ENCODE measurements at regions not wholly inside any gene's neighbourhood (a gene's known extent, or its start where the extent isn't known, plus 50 kb on each side); places are given as distances from the start of the nearest gene placed in this dataset.
"Not testable (repeated sequence)": the region's sequence is repeated elsewhere in the genome, so short reads cannot be mapped to it uniquely, and the experiment has no call there.

DNA sequence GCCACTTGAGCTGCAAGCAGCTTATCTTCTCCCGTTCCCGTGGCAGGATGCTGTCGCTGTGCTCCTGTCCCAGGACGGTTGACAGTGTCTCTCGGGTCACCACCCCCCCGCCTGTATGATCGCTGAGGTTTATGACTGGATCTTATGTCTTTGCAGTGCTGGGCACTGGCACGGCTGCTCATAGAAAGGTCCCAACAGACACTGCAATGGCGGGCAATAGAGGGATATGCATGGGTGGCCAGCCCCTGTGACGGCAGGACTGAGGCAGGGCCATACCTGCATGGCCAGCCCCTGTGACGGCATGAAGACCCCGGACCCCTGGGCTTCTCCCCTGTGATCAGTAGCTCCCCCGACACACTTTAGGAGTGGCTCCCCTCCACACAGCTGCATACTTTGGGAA lies 307.2 kb downstream of the TEX29 start:
- Histone ChIP-seq H3K4me1 (ENCODE audit: control insufficient read depth in 1 of 2, extremely low read depth in 1 of 2, insufficient read depth in 2 of 2, low read length in 2 of 2) (no peaks in the 10 kb centered on the region), H3K4me3 (ENCODE audit: control insufficient read depth in 1 of 2, extremely low read depth in 1 of 2, low read length in 1 of 2) (no peak overlapping the region), H3K9me3 (no peaks in the 10 kb centered on the region), H3K27me3 (replicated peaks in 1 of 2; ENCODE audit: control insufficient read depth in 2 of 2, extremely low read depth in 1 of 2, insufficient read depth in 2 of 2, low read length in 1 of 2) (no peaks in the 10 kb centered on the region), H3K27ac (ENCODE audit: low read length) (no peak overlapping the region), H3K36me3 (ENCODE audit: control insufficient read depth in 2 of 2, extremely low read depth in 1 of 2, insufficient read depth in 1 of 2, low read length in 1 of 2) (no peaks in the 10 kb centered on the region)
- no peak overlapping the region for H3K4me3 Mint-ChIP-seq
- ATAC-seq (replicated peaks in 1 of 4), result no peak
- H3K9me3 Mint-ChIP-seq, result no peaks in the 10 kb centered on the region
- WGBS (ENCODE audit: insufficient coverage), result 90% methylated on average over 7 of the region's 13 CpGs
- H3K4me1 Mint-ChIP-seq, result no peaks in the 10 kb centered on the region
- DNase-seq, result no peak
- H3K27ac Mint-ChIP-seq, result no peak overlapping the region
- H3K27me3 Mint-ChIP-seq, result peaks cover 0 to 2% of the 10 kb centered on the region in 2 donors
- ChIA-PET POLR2A (no interaction called here), CTCF (no interaction called here)
- no peaks in the 10 kb centered on the region for H3K36me3 Mint-ChIP-seq

DNA sequence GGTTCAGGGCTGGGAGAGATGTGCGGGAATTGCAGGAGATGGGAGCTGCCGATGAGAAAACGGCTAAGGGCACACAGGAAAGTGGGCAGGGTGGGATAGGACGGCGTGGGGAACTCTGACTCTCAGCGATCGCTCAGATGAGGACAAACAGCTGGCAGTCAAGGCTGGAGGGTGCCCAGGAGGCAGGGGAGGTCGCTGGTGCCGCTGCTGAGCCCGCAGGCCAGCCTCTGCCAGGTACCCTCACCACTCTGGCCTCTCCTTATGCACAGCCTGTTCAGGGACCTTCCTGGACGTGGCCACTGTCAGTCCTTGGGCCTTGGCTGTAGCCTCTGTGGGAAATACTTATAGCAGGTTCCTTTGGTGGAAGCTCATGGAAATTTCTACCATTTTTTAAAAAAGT lies 308.6 kb downstream of the TEX29 start:
- Mint-ChIP-seq H3K27ac (no peak overlapping the region), H3K9me3 (no peaks in the 10 kb centered on the region), H3K4me1 (no peaks in the 10 kb centered on the region), H3K27me3 (peaks cover 0 to 2% of the 10 kb centered on the region in 2 donors), H3K36me3 (no peaks in the 10 kb centered on the region), H3K4me3 (no peak overlapping the region)
- no peak overlapping the region for H3K27ac ChIP-seq (ENCODE audit: low read length)
- H3K27me3 ChIP-seq (replicated peaks in 1 of 2; ENCODE audit: control insufficient read depth in 2 of 2, extremely low read depth in 1 of 2, insufficient read depth in 2 of 2, low read length in 1 of 2), result no peaks in the 10 kb centered on the region
- no peaks in the 10 kb centered on the region for H3K9me3 ChIP-seq
- 71% methylated on average over 5 of the region's 11 CpGs for WGBS (ENCODE audit: insufficient coverage)
- H3K4me3 ChIP-seq (ENCODE audit: control insufficient read depth in 1 of 2, extremely low read depth in 1 of 2, low read length in 1 of 2), result no peak overlapping the region
- H3K36me3 ChIP-seq (ENCODE audit: control insufficient read depth in 2 of 2, extremely low read depth in 1 of 2, insufficient read depth in 1 of 2, low read length in 1 of 2), result no peaks in the 10 kb centered on the region
- ATAC-seq (replicated peaks in 1 of 4), result no peak
- POLR2A ChIA-PET, result no interaction called here
- CTCF ChIA-PET, result no interaction called here
- no peak for DNase-seq
- no peaks in the 10 kb centered on the region for H3K4me1 ChIP-seq (ENCODE audit: control insufficient read depth in 1 of 2, extremely low read depth in 1 of 2, insufficient read depth in 2 of 2, low read length in 2 of 2)

DNA sequence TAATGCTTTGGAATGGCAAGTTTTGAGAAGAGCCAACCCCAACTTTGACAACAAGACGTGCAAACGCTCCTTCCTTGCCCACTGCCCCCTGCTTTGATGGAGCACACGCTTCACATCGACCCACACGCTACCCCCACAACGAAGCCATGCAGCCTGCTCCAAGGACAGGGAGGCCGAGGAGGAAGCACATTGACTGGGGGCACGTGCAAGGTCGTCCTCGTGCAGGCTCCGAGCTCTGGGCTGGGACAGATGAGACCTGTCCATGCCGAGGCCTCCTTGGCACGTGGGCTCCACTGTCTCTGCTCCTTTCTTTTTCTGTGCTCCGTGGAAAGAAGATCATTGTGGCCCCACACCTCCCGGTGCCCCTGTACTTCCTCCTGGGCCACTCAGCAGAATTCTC lies 309.0 kb downstream of the TEX29 start:
- H3K4me3 Mint-ChIP-seq, result no peak overlapping the region
- CTCF ChIA-PET, result no interaction called here
- Histone ChIP-seq H3K36me3 (ENCODE audit: control insufficient read depth in 2 of 2, extremely low read depth in 1 of 2, insufficient read depth in 1 of 2, low read length in 1 of 2) (no peaks in the 10 kb centered on the region), H3K27me3 (replicated peaks in 1 of 2; ENCODE audit: control insufficient read depth in 2 of 2, extremely low read depth in 1 of 2, insufficient read depth in 2 of 2, low read length in 1 of 2) (no peaks in the 10 kb centered on the region), H3K4me1 (ENCODE audit: control insufficient read depth in 1 of 2, extremely low read depth in 1 of 2, insufficient read depth in 2 of 2, low read length in 2 of 2) (no peaks in the 10 kb centered on the region), H3K9me3 (no peaks in the 10 kb centered on the region), H3K4me3 (ENCODE audit: control insufficient read depth in 1 of 2, extremely low read depth in 1 of 2, low read length in 1 of 2) (no peak overlapping the region), H3K27ac (ENCODE audit: low read length) (no peak overlapping the region)
- ATAC-seq (replicated peaks in 1 of 4) (no peak), DNase-seq (no peak)
- no peaks in the 10 kb centered on the region for H3K4me1 Mint-ChIP-seq
- POLR2A ChIA-PET, result no interaction called here
- H3K27me3 Mint-ChIP-seq, result peaks cover 0 to 2% of the 10 kb centered on the region in 2 donors
- no peaks in the 10 kb centered on the region for H3K36me3 Mint-ChIP-seq
- WGBS (ENCODE audit: insufficient coverage), result 80% methylated on average over 13 of the region's 15 CpGs
- no peak overlapping the region for H3K27ac Mint-ChIP-seq
- H3K9me3 Mint-ChIP-seq, result no peaks in the 10 kb centered on the region

DNA sequence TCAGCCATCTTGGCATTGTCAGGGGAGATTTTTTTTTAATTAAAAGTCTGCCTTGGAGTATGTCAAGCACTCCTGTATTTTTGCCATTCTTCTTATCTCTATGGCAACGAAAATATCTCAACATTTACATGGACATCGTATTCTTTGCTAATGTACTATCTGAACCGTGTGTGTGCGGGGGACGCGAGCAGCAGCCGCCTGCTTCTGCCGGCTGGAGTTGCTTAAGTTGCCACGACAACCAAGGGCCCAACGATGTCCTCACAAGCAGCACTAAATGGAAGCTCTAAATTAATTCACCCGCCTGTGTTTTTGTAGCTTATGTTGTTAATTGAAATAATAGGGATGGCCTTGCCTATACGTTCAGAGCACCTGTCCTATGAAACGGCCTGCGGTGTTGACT lies 309.5 kb downstream of the TEX29 start:
- ATAC-seq (replicated peaks in 1 of 4) (no peak), DNase-seq (no peak)
- Histone ChIP-seq H3K4me1 (ENCODE audit: control insufficient read depth in 1 of 2, extremely low read depth in 1 of 2, insufficient read depth in 2 of 2, low read length in 2 of 2) (no peaks in the 10 kb centered on the region), H3K36me3 (ENCODE audit: control insufficient read depth in 2 of 2, extremely low read depth in 1 of 2, insufficient read depth in 1 of 2, low read length in 1 of 2) (no peaks in the 10 kb centered on the region), H3K27ac (ENCODE audit: low read length) (no peak overlapping the region), H3K27me3 (replicated peaks in 1 of 2; ENCODE audit: control insufficient read depth in 2 of 2, extremely low read depth in 1 of 2, insufficient read depth in 2 of 2, low read length in 1 of 2) (no peaks in the 10 kb centered on the region), H3K4me3 (ENCODE audit: control insufficient read depth in 1 of 2, extremely low read depth in 1 of 2, low read length in 1 of 2) (no peak overlapping the region), H3K9me3 (no peaks in the 10 kb centered on the region)
- CTCF ChIA-PET, result no interaction called here
- POLR2A ChIA-PET, result no interaction called here
- no peaks in the 10 kb centered on the region for H3K36me3 Mint-ChIP-seq
- no peak overlapping the region for H3K4me3 Mint-ChIP-seq
- peaks cover 0 to 2% of the 10 kb centered on the region in 2 donors for H3K27me3 Mint-ChIP-seq
- H3K27ac Mint-ChIP-seq, result no peak overlapping the region
- 89% methylated on average over 14 of the region's 14 CpGs for WGBS (ENCODE audit: insufficient coverage)
- no peaks in the 10 kb centered on the region for H3K4me1 Mint-ChIP-seq
- no peaks in the 10 kb centered on the region for H3K9me3 Mint-ChIP-seq

DNA sequence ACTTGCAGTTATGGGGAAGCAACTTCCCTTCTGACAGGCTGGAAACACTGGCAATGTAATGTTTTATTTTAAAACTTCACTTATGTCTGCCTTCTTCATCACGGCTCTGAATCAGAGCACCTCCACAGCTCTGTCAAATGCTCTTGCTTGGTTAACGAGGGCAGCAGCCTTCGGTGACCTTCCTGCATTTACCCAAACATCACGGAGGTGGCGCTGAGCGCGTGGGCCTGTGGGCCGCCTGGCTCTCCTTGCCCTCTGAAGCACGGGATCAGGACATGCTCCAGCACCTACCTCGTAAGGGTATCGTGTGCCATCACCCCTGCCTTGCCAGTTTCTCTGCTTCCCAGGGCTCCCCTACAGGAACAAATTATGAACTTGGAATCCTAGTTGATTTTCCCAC lies 310.0 kb downstream of the TEX29 start:
- POLR2A ChIA-PET, result no interaction called here
- no peak for DNase-seq
- Histone ChIP-seq H3K27me3 (replicated peaks in 1 of 2; ENCODE audit: control insufficient read depth in 2 of 2, extremely low read depth in 1 of 2, insufficient read depth in 2 of 2, low read length in 1 of 2) (no peaks in the 10 kb centered on the region), H3K4me1 (ENCODE audit: control insufficient read depth in 1 of 2, extremely low read depth in 1 of 2, insufficient read depth in 2 of 2, low read length in 2 of 2) (no peaks in the 10 kb centered on the region), H3K36me3 (ENCODE audit: control insufficient read depth in 2 of 2, extremely low read depth in 1 of 2, insufficient read depth in 1 of 2, low read length in 1 of 2) (no peaks in the 10 kb centered on the region), H3K9me3 (no peaks in the 10 kb centered on the region), H3K27ac (ENCODE audit: low read length) (no peak overlapping the region), H3K4me3 (ENCODE audit: control insufficient read depth in 1 of 2, extremely low read depth in 1 of 2, low read length in 1 of 2) (no peak overlapping the region)
- Mint-ChIP-seq H3K4me3 (no peak overlapping the region), H3K9me3 (no peaks in the 10 kb centered on the region), H3K36me3 (no peaks in the 10 kb centered on the region), H3K27ac (no peak overlapping the region), H3K27me3 (peaks cover 0 to 2% of the 10 kb centered on the region in 2 donors), H3K4me1 (no peaks in the 10 kb centered on the region)
- 90% methylated on average over 11 of the region's 11 CpGs for WGBS (ENCODE audit: insufficient coverage)
- no peak for ATAC-seq (replicated peaks in 1 of 4)
- CTCF ChIA-PET, result no interaction called here

DNA sequence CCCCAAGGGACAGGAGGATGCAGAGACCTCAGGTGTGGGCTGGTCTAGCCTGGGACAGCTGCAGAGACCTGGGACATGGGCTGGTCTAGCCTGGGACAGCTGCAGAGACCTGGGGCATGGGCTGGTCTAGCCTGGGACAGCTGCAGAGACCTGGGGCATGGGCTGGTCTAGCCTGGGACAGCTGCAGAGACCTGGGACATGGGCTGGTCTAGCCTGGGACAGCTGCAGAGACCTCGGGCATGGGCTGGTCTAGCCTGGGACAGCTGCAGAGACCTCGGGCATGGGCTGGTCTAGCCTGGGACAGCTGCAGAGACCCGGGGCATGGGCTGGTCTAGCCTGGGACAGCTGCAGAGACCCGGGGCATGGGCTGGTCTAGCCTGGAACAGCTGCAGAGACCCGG lies 310.8 kb downstream of the TEX29 start:
- H3K27me3 Mint-ChIP-seq; H3K36me3 ChIP-seq (ENCODE audit: control insufficient read depth in 2 of 2, extremely low read depth in 1 of 2, insufficient read depth in 1 of 2, low read length in 1 of 2); H3K9me3 ChIP-seq; H3K27ac ChIP-seq (ENCODE audit: low read length); H3K27ac Mint-ChIP-seq; POLR2A ChIA-PET; ATAC-seq (replicated peaks in 1 of 4); H3K27me3 ChIP-seq (replicated peaks in 1 of 2; ENCODE audit: control insufficient read depth in 2 of 2, extremely low read depth in 1 of 2, insufficient read depth in 2 of 2, low read length in 1 of 2); DNase-seq; H3K4me3 ChIP-seq (ENCODE audit: control insufficient read depth in 1 of 2, extremely low read depth in 1 of 2, low read length in 1 of 2); H3K4me1 Mint-ChIP-seq; H3K36me3 Mint-ChIP-seq; H3K4me3 Mint-ChIP-seq; H3K9me3 Mint-ChIP-seq; CTCF ChIA-PET; H3K4me1 ChIP-seq (ENCODE audit: control insufficient read depth in 1 of 2, extremely low read depth in 1 of 2, insufficient read depth in 2 of 2, low read length in 2 of 2): not testable (repeated sequence)
- WGBS (ENCODE audit: insufficient coverage), result 78% methylated on average over 3 of the region's 5 CpGs

DNA sequence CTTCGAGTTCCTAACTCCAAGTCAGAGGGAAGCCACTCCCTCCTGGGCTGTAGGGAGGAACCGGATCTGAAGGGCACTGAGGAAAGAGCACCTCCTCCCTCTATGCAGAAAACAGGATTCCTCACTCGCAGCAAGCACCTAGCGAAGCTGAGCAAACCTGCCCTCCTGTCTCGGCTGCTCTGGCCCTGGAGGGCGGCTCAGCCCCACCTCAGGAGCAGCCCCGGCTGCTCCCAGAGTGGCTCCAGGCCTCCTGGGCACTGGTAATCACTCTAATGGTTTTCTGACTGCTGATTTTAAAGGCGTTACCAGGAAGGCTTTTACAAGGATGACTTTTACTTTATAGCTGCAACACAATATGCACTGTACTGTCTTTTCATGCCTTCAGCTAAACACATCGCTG lies 312.5 kb downstream of the TEX29 start:
- WGBS (ENCODE audit: insufficient coverage), result 59% methylated on average over 7 of the region's 9 CpGs
- ChIA-PET POLR2A (no interaction called here), CTCF (no interaction called here)
- H3K36me3 Mint-ChIP-seq, result no peaks in the 10 kb centered on the region
- Histone ChIP-seq H3K27me3 (replicated peaks in 1 of 2; ENCODE audit: control insufficient read depth in 2 of 2, extremely low read depth in 1 of 2, insufficient read depth in 2 of 2, low read length in 1 of 2) (no peaks in the 10 kb centered on the region), H3K4me1 (ENCODE audit: control insufficient read depth in 1 of 2, extremely low read depth in 1 of 2, insufficient read depth in 2 of 2, low read length in 2 of 2) (no peaks in the 10 kb centered on the region), H3K36me3 (ENCODE audit: control insufficient read depth in 2 of 2, extremely low read depth in 1 of 2, insufficient read depth in 1 of 2, low read length in 1 of 2) (no peaks in the 10 kb centered on the region), H3K27ac (ENCODE audit: low read length) (no peak overlapping the region), H3K4me3 (ENCODE audit: control insufficient read depth in 1 of 2, extremely low read depth in 1 of 2, low read length in 1 of 2) (no peak overlapping the region), H3K9me3 (no peaks in the 10 kb centered on the region)
- H3K27ac Mint-ChIP-seq, result no peak overlapping the region
- ATAC-seq (replicated peaks in 1 of 4) (no peak), DNase-seq (no peak)
- H3K4me3 Mint-ChIP-seq, result no peak overlapping the region
- peaks cover 0 to 3% (median 0%) of the 10 kb centered on the region in 3 donors for H3K9me3 Mint-ChIP-seq
- no peaks in the 10 kb centered on the region for H3K4me1 Mint-ChIP-seq
- H3K27me3 Mint-ChIP-seq, result no peaks in the 10 kb centered on the region
